GM12892 (cell line): ENCODE measurements at regions not wholly inside any gene's neighbourhood (a gene's known extent, or its start where the extent isn't known, plus 50 kb on each side); places are given as distances from the start of the nearest gene placed in this dataset.

Experiments
- DNase-seq: peaks from one replicate; pipeline ENCODE4 v3.0.0; 2011; ENCODE audit not compliant: insufficient read length
- FAIRE-seq: peaks from 2 replicates; lab custom pipeline; 2011; peaks lifted over from hg19 to GRCh38; lab: Jason Lieb, UNC
- POLR2A ChIP-seq: IDR thresholded peaks from 2 replicates; pipeline ENCODE4 v1.6.1; 2011; ENCODE audit warnings: low read depth, low read length, control low read depth
- POLR2AphosphoS5 ChIP-seq: IDR thresholded peaks from 2 replicates; pipeline ENCODE4 v1.6.1; 2011; ENCODE audit warnings: low read depth, low read length, control low read depth
- TAF1 ChIP-seq: IDR thresholded peaks from 2 replicates; pipeline ENCODE4 v1.6.1; 2011; ENCODE audit warnings: low read depth, mild to moderate bottlenecking, control low read depth, low read length, borderline replicate concordance

- FAIRE-seq = no peak
- TF ChIP-seq TAF1 (no peak), POLR2AphosphoS5 (no peak), POLR2A (no peak)
- no peak for DNase-seq
Observed at GRCh38 chr10:26378861-26379294, 59.3 kb upstream of the APBB1IP start.

- no peak for FAIRE-seq
- TF ChIP-seq TAF1 = no peak
- no peak for TF ChIP-seq POLR2AphosphoS5
- no peak for TF ChIP-seq POLR2A
Observed at GRCh38 chr10:26380815-26381214, 57.3 kb upstream of the APBB1IP start.

GRCh38 chr10:26381986-26382385 lies 56.2 kb upstream of the APBB1IP start:
- DNase-seq = no peak
- FAIRE-seq = no peak
- TF ChIP-seq POLR2A (no peak), TAF1 (no peak), POLR2AphosphoS5 (no peak)

More at GRCh38 chr10:26380815-26381214, 57.3 kb upstream of the APBB1IP start:
- no peak for DNase-seq

- DNase-seq = no peak
Observed at GRCh38 chr10:26384600-26384999, 53.5 kb upstream of the APBB1IP start.

GRCh38 chr10:26385443-26385842 lies 52.7 kb upstream of the APBB1IP start:
- no peak for DNase-seq

More at GRCh38 chr10:26384600-26384999, 53.5 kb upstream of the APBB1IP start:
- no peak for FAIRE-seq
- TF ChIP-seq POLR2AphosphoS5 = no peak

GRCh38 chr10:26386781-26387180 lies 51.4 kb upstream of the APBB1IP start:
- TF ChIP-seq TAF1 (no peak), POLR2AphosphoS5 (no peak), POLR2A (no peak)
- DNase-seq = no peak
- FAIRE-seq = no peak

More at GRCh38 chr10:26385443-26385842, 52.7 kb upstream of the APBB1IP start:
- FAIRE-seq = no peak
- no peak for TF ChIP-seq TAF1
- no peak for TF ChIP-seq POLR2AphosphoS5
- no peak for TF ChIP-seq POLR2A
